IMR-90 (cell line): ENCODE measurements at regions not wholly inside any gene's neighbourhood (a gene's known extent, or its start where the extent isn't known, plus 50 kb on each side); places are given as distances from the start of the nearest gene placed in this dataset.

Experiments
- ATAC-seq: fragments of 200-7000 bp; cut with Tn5 transposase; 2 replicates; pipeline ENCODE4 v1.9.1; 2020; ENCODE audit warnings: low read depth, mild to moderate bottlenecking, moderate library complexity
- BruUV-seq: library from RNA; stranded (reverse); fragments of 400-500 nt; replicated peaks from 2 replicates; lab custom pipeline; 2021; lab: Mats Ljungman, UMichigan
- CTCF ChIA-PET: fragments of 300-600 bp; formaldehyde crosslinking; extraction: SDS; loops from one replicate; lab custom pipeline; 2021; ENCODE audit warnings: antibody characterized with exemption; lab: Yijun Ruan, JAX
- POLR2A ChIA-PET: fragments of 300-600 bp; sonication (Branson Sonifier 250); formaldehyde crosslinking; loops from one replicate; lab custom pipeline; 2022; ENCODE audit warnings: antibody characterized with exemption; ENCODE audit not compliant: unreplicated experiment; lab: Charles Lee
- DNase-seq: peaks from one replicate; pipeline ENCODE4 v3.0.0; 2013
- H2AFZ ChIP-seq: replicated peaks from 2 replicates; pipeline ENCODE3; 2013; ENCODE audit warnings: low read length, mild to moderate bottlenecking; ENCODE audit not compliant: poor library complexity
- H2AK5ac ChIP-seq: 2 replicates; pipeline ENCODE4 v1.6.1; 2013; ENCODE audit warnings: low read depth, low read length, inconsistent platforms
- H2AK9ac ChIP-seq: replicated peaks from 2 replicates; pipeline ENCODE3; 2013; ENCODE audit warnings: mild to moderate bottlenecking, low read depth, low read length, moderate library complexity; ENCODE audit not compliant: poor library complexity
- H2BK120ac ChIP-seq: 2 replicates; pipeline ENCODE4 v1.6.1; 2013; ENCODE audit warnings: low read depth, low read length, inconsistent platforms
- H2BK15ac ChIP-seq: 3 replicates; pipeline ENCODE4 v1.6.1; 2013; ENCODE audit warnings: low read depth, low read length, inconsistent platforms
- H2BK20ac ChIP-seq: 2 replicates; pipeline ENCODE4 v1.6.1; 2013; ENCODE audit warnings: low read depth, mild to moderate bottlenecking, inconsistent platforms, low read length, moderate library complexity
- H2BK5ac ChIP-seq: 2 replicates; pipeline ENCODE4 v1.6.1; 2013; ENCODE audit warnings: mild to moderate bottlenecking, low read depth, low read length, inconsistent platforms; ENCODE audit not compliant: poor library complexity, severe bottlenecking
- H3K14ac ChIP-seq: replicated peaks from 2 replicates; pipeline ENCODE4 v1.6.1; 2013; ENCODE audit warnings: low read depth, low read length, inconsistent platforms
- H3K18ac ChIP-seq: 2 replicates; pipeline ENCODE4 v1.6.1; 2013; ENCODE audit warnings: low read depth, low read length, control low read depth
- H3K23ac ChIP-seq: 2 replicates; pipeline ENCODE4 v1.6.1; 2013; ENCODE audit warnings: low read depth, low read length, inconsistent platforms
- H3K27ac ChIP-seq: 2 replicates; pipeline ENCODE4 v1.5.1; 2013; ENCODE audit warnings: mild to moderate bottlenecking, control low read depth, low read length; ENCODE audit not compliant: insufficient read depth
- H3K27me3 ChIP-seq: 2 replicates; pipeline ENCODE4 v1.6.1; 2013; ENCODE audit warnings: low read length; ENCODE audit not compliant: control insufficient read depth, insufficient read depth
- H3K36me3 ChIP-seq: 2 replicates; pipeline ENCODE4 v1.6.1; 2013; ENCODE audit warnings: low read length, mixed read lengths; ENCODE audit not compliant: control insufficient read depth, insufficient read depth
- H3K4ac ChIP-seq: 2 replicates; pipeline ENCODE4 v1.6.1; 2013; ENCODE audit warnings: low read depth, low read length, inconsistent platforms
- H3K4me1 ChIP-seq: 2 replicates; pipeline ENCODE4 v1.6.1; 2013; ENCODE audit warnings: low read length, mixed read lengths; ENCODE audit not compliant: control insufficient read depth, insufficient read depth
- H3K4me2 ChIP-seq: 2 replicates; pipeline ENCODE4 v1.6.1; 2013; ENCODE audit warnings: low read depth, mild to moderate bottlenecking, control low read depth, low read length, moderate library complexity
- H3K4me3 ChIP-seq: 2 replicates; pipeline ENCODE4 v1.5.1; 2013; ENCODE audit warnings: low read depth, mild to moderate bottlenecking, control low read depth, low read length, moderate library complexity; ENCODE audit not compliant: insufficient read depth
- H3K56ac ChIP-seq: 2 replicates; pipeline ENCODE4 v1.6.1; 2013; ENCODE audit warnings: low read length, inconsistent platforms; ENCODE audit not compliant: insufficient read depth; ENCODE audit errors: extremely low read depth
- H3K79me1 ChIP-seq, 2 experiments: 2 replicates each; pipeline ENCODE4 v1.6.1; 2013; ENCODE audit warnings: low read length in 2 of 2, inconsistent platforms in 1 of 2, low read depth in 1 of 2
- H3K9ac ChIP-seq: 2 replicates; pipeline ENCODE4 v1.6.1; 2013; ENCODE audit warnings: low read depth, low read length, control low read depth
- H3K9me1 ChIP-seq: 2 replicates; pipeline ENCODE4 v1.6.1; 2013; ENCODE audit warnings: low read length, inconsistent platforms; ENCODE audit not compliant: insufficient read depth
- H3K9me3 ChIP-seq: 2 replicates; pipeline ENCODE4 v1.6.1; 2013; ENCODE audit warnings: low read length; ENCODE audit not compliant: control insufficient read depth, insufficient read depth
- H4K20me1 ChIP-seq: 2 replicates; pipeline ENCODE4 v1.6.1; 2013; ENCODE audit warnings: low read length, inconsistent platforms; ENCODE audit not compliant: insufficient read depth
- H4K5ac ChIP-seq: 2 replicates; pipeline ENCODE4 v1.6.1; 2013; ENCODE audit warnings: mild to moderate bottlenecking, low read depth, low read length, control low read depth
- H4K8ac ChIP-seq, 2 experiments: 2 replicates each; pipeline ENCODE4 v1.6.1; 2013; ENCODE audit warnings: low read depth in 2 of 2, low read length in 2 of 2, control low read depth in 1 of 2, inconsistent platforms in 1 of 2
- H4K91ac ChIP-seq: 2 replicates; pipeline ENCODE4 v1.6.1; 2013; ENCODE audit warnings: low read depth, low read length, inconsistent platforms; ENCODE audit not compliant: insufficient read depth
- BHLHE40 ChIP-seq: fragments of 150-350 bp; IDR thresholded peaks from 2 replicates; pipeline ENCODE4 v1.6.1; 2016; ENCODE audit warnings: mild to moderate bottlenecking, low read depth, low read length
- CEBPB ChIP-seq: IDR thresholded peaks from 2 replicates; pipeline ENCODE4 v1.6.1; 2012; ENCODE audit warnings: low read depth, low read length, improper control_type of control experiment
- CHD1 ChIP-seq: IDR thresholded peaks from 2 replicates; pipeline ENCODE4 v1.6.1; 2012; ENCODE audit warnings: low read depth, low read length, improper control_type of control experiment
- CTCF ChIP-seq: conservative IDR thresholded peaks from 2 replicates; pipeline ENCODE4 v1.5.1; 2012; ENCODE audit warnings: mild to moderate bottlenecking, low read depth, low read length, improper control_type of control experiment
- ELK1 ChIP-seq: fragments of 150-350 bp; IDR thresholded peaks from 2 replicates; pipeline ENCODE4 v1.6.1; 2016; ENCODE audit warnings: low read depth, mild to moderate bottlenecking, low read length, moderate library complexity, borderline replicate concordance
- FOS ChIP-seq: fragments of 150-350 bp; IDR thresholded peaks from 2 replicates; pipeline ENCODE4 v1.6.1; 2016; ENCODE audit warnings: low read depth, low read length
- MAFK ChIP-seq: IDR thresholded peaks from 2 replicates; pipeline ENCODE4 v1.6.1; 2012; ENCODE audit warnings: low read depth, low read length, improper control_type of control experiment
- MAZ ChIP-seq: IDR thresholded peaks from 2 replicates; pipeline ENCODE4 v1.6.1; 2012; ENCODE audit warnings: low read depth, mild to moderate bottlenecking, low read length, improper control_type of control experiment, moderate library complexity, borderline replicate concordance
- MXI1 ChIP-seq: IDR thresholded peaks from 2 replicates; pipeline ENCODE4 v1.6.1; 2012; ENCODE audit warnings: low read depth, mild to moderate bottlenecking, low read length, moderate library complexity, borderline replicate concordance
- NFE2L2 ChIP-seq: fragments of 150-350 bp; IDR thresholded peaks from 2 replicates; pipeline ENCODE4 v1.6.1; 2016; ENCODE audit warnings: low read depth, mild to moderate bottlenecking, low read length
- POLR2A ChIP-seq: IDR thresholded peaks from 2 replicates; pipeline ENCODE4 v1.6.1; 2012; ENCODE audit warnings: mild to moderate bottlenecking, low read depth, low read length
- RAD21 ChIP-seq: IDR thresholded peaks from 2 replicates; pipeline ENCODE4 v1.6.1; 2012; ENCODE audit warnings: low read length, improper control_type of control experiment
- RCOR1 ChIP-seq: IDR thresholded peaks from 2 replicates; pipeline ENCODE4 v1.6.1; 2012; ENCODE audit warnings: mild to moderate bottlenecking, low read length, improper control_type of control experiment; ENCODE audit not compliant: insufficient replicate concordance
- RFX5 ChIP-seq: IDR thresholded peaks from 2 replicates; pipeline ENCODE4 v1.8.0; 2012; ENCODE audit warnings: low read depth, mild to moderate bottlenecking, low read length, moderate library complexity
- SMC3 ChIP-seq: fragments of 150-350 bp; IDR thresholded peaks from 2 replicates; pipeline ENCODE4 v1.6.1; 2016; ENCODE audit warnings: low read depth, mild to moderate bottlenecking, antibody characterized with exemption, low read length, moderate library complexity
- USF2 ChIP-seq: fragments of 150-350 bp; IDR thresholded peaks from 2 replicates; pipeline ENCODE4 v1.6.1; 2017; ENCODE audit warnings: mild to moderate bottlenecking, antibody characterized with exemption, low read length, low read depth
- WGBS, 2 experiments: methylation state at CpG; one replicate each; pipeline versions ENCODE4 v1.1.5 to v1.1.7; 2013; ENCODE audit warnings: missing lambda C conversion rate in 2 of 2; ENCODE audit not compliant: insufficient read length in 1 of 2; ENCODE audit errors: extremely low coverage in 2 of 2; 5-methylcytosine and 5-hydroxymethylcytosine counted together
- dilution Hi-C: fragments of 300-500 bp; cut with HindIII; formaldehyde crosslinking; loops from one replicate; pipeline ENCODE4 v1.14.3; 2018; ENCODE audit warnings: low sequenced_read_pairs; ENCODE audit not compliant: unreplicated experiment
- in situ Hi-C: fragments of 300-500 bp; cut with MboI; formaldehyde crosslinking; loops from 3 replicates; pipeline ENCODE4 v1.14.3; 2019; ENCODE audit warnings: low sequenced_read_pairs, inconsistent platforms, mixed read lengths
- intact Hi-C: fragments of 100-400 bp; cut with micrococcal nuclease; formaldehyde crosslinking; loops from 2 replicates; pipeline ENCODE4 v1.10.0; 2022

GRCh38 chr10:120279196-120279595 lies 177.8 kb upstream of the PLPP4 start:
- no peak overlapping the region for H3K4me3 ChIP-seq
- no peak overlapping the region for H3K9ac ChIP-seq
- no peak overlapping the region for H3K23ac ChIP-seq
- BruUV-seq = no TSS peak
- no peak overlapping the region for H3K18ac ChIP-seq
- TF ChIP-seq MAZ (no peak), CTCF (no peak), CEBPB (no peak), ELK1 (no peak), RCOR1 (no peak), RAD21 (no peak), USF2 (no peak), POLR2A (no peak), FOS (no peak), SMC3 (no peak), BHLHE40 (no peak), RFX5 (no peak), MXI1 (no peak), MAFK (no peak), NFE2L2 (no peak), CHD1 (no peak)
- no peak overlapping the region for H2AFZ ChIP-seq
- no peaks in the 10 kb centered on the region for H4K20me1 ChIP-seq
- POLR2A ChIA-PET = no interaction called here
- ATAC-seq (no peak), DNase-seq (no peak)
- CTCF ChIA-PET = interaction anchor here (0.6 kb wide), 1 partner anchor 54 kb away, joined by 3 read pairs; no protein-coding TSS in a partner anchor
- no peaks in the 10 kb centered on the region for H3K79me1 ChIP-seq
- no peaks in the 10 kb centered on the region for H3K27me3 ChIP-seq
- no peak overlapping the region for H4K5ac ChIP-seq
- intact Hi-C loops = no loop called here
- no peak overlapping the region for H3K27ac ChIP-seq
- no peaks in the 10 kb centered on the region for H3K36me3 ChIP-seq
- H3K4me2 ChIP-seq = no peak overlapping the region
- no peak overlapping the region for H4K91ac ChIP-seq
- peaks cover 20% of the 10 kb centered on the region for H3K9me3 ChIP-seq
- no peaks in the 10 kb centered on the region for H3K9me1 ChIP-seq
- no peak overlapping the region for H2AK9ac ChIP-seq
- H3K4me1 ChIP-seq = no peaks in the 10 kb centered on the region
- H2BK5ac ChIP-seq = no peak overlapping the region
- no peak overlapping the region for H4K8ac ChIP-seq
- H3K56ac ChIP-seq = no peak overlapping the region
- H2BK15ac ChIP-seq = no peak overlapping the region
- H3K4ac ChIP-seq = no peak overlapping the region
- in situ Hi-C loops = no loop called here
- no peak overlapping the region for H2AK5ac ChIP-seq
- H2BK120ac ChIP-seq = no peak overlapping the region
- no peak overlapping the region for H2BK20ac ChIP-seq
- no CpG with 5 or more reads among the region's 1 CpG for WGBS, 2 experiments
- H3K14ac ChIP-seq = no peak overlapping the region
- dilution Hi-C loops = no loop called here
